ENCODE measurements at regions not wholly inside any gene's neighbourhood (a gene's known extent, or its start where the extent isn't known, plus 50 kb on each side); places are given as distances from the start of the nearest gene placed in this dataset.

DNA sequence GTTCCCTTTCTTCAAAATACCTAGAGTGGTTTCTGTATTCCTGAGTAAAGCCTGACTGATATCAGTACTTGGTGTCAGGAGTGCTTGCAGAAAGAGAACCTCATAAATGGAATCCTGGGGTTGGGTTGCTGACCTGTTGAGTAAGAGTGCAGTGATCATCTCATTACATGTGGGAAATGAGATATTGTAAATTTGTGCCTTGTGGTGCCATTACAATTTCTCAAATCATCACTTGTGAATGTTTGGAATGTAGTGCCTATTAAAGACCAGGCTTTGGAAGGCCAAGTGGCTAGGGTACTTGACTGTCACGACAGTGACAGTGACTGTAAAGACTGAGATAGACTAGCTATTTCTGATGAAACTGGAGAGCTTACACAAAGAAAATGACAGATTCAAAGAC, 176.7 kb upstream of the CTTNBP2NL start:
- Mint-ChIP-seq H3K9me3 (no peaks in the 10 kb centered on the region), H3K27ac (no peak overlapping the region), H3K4me3 (no peak overlapping the region), H3K36me3 (no peaks in the 10 kb centered on the region), H3K4me1 (no peaks in the 10 kb centered on the region), H3K27me3 (no peaks in the 10 kb centered on the region)
- CTCF ChIA-PET = no interaction called here
- no peak for DNase-seq

DNA sequence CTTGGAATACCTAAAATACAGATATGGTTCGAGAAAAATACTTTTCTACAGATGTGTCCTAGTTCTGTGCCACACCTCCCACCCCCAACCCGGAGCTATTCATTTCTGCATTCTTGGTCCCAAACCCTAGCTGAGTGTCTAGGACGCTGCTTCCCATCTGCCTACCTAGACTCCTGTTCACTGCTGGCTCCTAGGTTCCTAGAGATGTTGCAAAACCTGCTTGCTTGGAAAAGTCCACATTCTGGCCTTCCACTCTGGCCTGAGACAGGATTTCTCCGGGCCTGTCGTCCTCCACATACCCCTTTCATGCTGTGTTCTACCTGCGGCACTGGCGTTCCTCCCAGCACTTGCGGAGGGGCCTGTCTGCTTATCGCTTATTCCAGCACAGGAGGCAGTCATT, 165.8 kb upstream of the CTTNBP2NL start:
- H3K9me3 Mint-ChIP-seq = peaks cover 4% of the 10 kb centered on the region
- H3K27ac Mint-ChIP-seq = no peak overlapping the region
- peaks cover 8% of the 10 kb centered on the region for H3K27me3 Mint-ChIP-seq
- DNase-seq = no peak
- H3K4me1 Mint-ChIP-seq = no peaks in the 10 kb centered on the region
- H3K36me3 Mint-ChIP-seq = no peaks in the 10 kb centered on the region
- H3K4me3 Mint-ChIP-seq = no peak overlapping the region
- CTCF ChIA-PET = no interaction called here

DNA sequence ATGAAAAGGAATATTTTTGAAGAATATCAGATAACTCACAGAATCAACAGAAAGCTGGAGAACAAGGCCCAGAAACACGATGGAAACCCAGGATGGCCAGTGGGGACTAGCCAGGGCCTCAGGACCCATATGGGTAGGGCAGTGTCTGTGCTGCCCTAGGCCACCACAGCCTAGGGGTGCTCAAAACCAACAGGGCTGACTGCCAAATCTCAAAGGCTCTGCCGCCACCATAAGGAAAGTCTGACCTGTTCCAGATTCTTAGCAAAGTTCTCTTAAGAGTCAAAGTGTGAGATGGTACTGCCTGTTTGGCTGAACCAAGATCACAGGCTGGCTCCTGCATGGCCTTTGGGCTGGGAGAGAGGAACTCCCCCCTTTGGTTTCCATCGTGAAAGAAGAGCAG, 164.7 kb upstream of the CTTNBP2NL start:
- no peak for DNase-seq
- no peak overlapping the region for H3K4me3 Mint-ChIP-seq
- peaks cover 8% of the 10 kb centered on the region for H3K27me3 Mint-ChIP-seq
- H3K36me3 Mint-ChIP-seq = no peaks in the 10 kb centered on the region
- no peaks in the 10 kb centered on the region for H3K4me1 Mint-ChIP-seq
- CTCF ChIA-PET = no interaction called here
- H3K9me3 Mint-ChIP-seq = peaks cover 4% of the 10 kb centered on the region
- no peak overlapping the region for H3K27ac Mint-ChIP-seq

DNA sequence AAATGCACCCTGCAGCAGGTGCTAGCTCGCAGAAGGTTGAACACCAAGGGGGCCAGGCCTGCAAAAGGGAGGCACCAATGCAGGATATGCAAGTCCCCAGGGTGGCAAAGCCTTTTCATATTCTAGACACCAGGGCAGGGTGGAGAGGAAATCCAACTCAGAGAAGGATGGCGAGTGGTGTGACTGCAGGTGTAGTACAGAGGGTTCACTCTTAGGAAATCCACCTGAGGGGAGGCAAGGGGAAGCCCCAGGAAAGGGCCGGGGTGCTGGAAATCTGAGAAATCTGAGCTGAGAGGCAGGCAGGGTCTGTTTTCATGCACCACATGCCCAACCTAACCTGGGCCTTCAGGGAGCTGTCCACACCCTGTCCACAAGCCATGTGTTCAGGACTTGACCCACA, 163.2 kb upstream of the CTTNBP2NL start:
- H3K27ac Mint-ChIP-seq = no peak overlapping the region
- CTCF ChIA-PET = no interaction called here
- H3K9me3 Mint-ChIP-seq = peaks cover 4% of the 10 kb centered on the region

DNA sequence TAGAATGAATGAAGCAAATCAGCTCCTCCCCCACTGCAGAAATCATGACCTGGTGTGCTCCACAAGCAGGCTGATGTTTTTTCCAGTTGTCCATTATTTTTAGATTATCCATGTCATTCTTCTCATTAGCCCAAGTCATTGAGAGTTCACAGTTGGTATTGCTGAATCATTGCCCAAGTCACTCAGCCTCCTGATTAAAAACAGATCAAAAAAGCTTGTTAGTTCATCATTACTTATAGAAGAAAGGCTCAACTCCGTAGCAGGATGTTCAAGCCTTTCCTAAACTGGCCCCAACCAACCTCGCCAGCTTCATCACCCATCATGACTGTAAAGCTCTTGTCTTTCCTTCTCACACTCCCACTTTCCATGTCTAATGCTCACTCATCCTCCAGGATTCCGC, 161.3 kb upstream of the CTTNBP2NL start:
- Mint-ChIP-seq H3K4me3 (no peak overlapping the region), H3K9me3 (no peaks in the 10 kb centered on the region), H3K36me3 (no peaks in the 10 kb centered on the region), H3K27me3 (peaks cover 14% of the 10 kb centered on the region), H3K4me1 (no peaks in the 10 kb centered on the region), H3K27ac (no peak overlapping the region)
- CTCF ChIA-PET = interaction anchor here (1.2 kb wide), 1 partner anchor 13 kb away, joined by 3 read pairs; no protein-coding TSS in a partner anchor
- DNase-seq = no peak

More for the DNA sequence above, 163.2 kb upstream of the CTTNBP2NL start:
- H3K27me3 Mint-ChIP-seq = peaks cover 8% of the 10 kb centered on the region
- no peak for DNase-seq
- H3K4me3 Mint-ChIP-seq = no peak overlapping the region
- no peaks in the 10 kb centered on the region for H3K36me3 Mint-ChIP-seq
- H3K4me1 Mint-ChIP-seq = no peaks in the 10 kb centered on the region

DNA sequence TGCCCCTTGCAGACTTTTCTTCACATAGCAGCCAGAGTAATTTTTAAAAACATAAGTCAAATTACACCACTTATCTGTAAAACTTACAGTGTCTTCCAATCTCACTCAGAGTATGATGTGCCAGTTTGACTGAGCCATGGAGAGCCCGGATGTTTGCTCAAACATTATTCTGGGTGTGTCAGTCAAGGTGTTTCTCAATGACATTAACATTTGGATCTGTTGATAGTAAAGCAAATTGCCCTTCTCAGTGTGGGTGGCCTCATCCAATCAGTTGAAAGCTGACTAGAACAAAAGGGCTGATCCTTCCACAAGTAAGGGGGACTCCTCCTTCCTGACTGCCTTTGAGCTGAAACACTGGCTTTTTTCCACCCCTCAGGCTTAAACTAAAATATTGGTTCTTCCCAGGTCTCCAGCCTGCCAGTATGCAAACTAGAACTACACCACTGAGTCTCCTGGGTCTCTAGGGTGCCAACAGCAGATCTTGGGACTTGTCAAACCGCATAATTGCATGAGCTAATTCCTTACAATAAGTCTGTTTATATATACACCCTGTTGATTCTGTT, 157.9 kb upstream of the CTTNBP2NL start:
- Mint-ChIP-seq H3K27ac (no peak overlapping the region), H3K4me1 (no peaks in the 10 kb centered on the region), H3K36me3 (no peaks in the 10 kb centered on the region), H3K27me3 (peaks cover 9% of the 10 kb centered on the region), H3K9me3 (no peaks in the 10 kb centered on the region), H3K4me3 (no peak overlapping the region)
- DNase-seq = no peak
- CTCF ChIA-PET = no interaction called here

DNA sequence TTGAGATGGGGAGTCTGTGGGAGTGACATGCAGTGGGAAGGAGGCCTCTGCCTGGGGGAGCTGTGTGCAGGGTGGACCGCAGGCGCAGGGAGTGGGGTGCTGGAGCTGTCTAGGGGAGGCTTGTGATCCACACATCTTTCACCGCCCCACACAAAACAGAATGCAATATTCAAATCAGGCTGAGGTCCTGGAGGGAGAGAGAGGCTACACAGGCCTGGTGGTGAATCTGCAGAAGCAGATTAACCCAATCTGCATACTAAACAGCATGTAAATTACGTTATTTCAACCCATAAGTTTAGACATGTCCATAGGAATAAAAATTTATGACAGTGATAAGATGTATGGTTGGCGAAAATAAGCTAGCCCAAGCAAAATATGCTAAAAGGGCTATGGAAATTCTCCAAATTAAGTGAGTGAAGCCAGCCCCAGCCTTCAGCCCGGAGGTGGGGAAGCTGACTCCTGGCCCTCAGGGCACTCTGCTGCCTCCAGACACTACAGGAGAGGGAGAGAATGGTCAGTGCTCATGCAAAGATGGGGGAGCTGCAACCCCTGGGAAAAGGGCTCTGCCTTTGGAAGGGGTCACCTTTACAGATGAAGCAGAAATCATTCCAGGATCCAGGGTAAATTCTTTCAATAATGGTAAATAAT, 156.2 kb upstream of the CTTNBP2NL start:
- DNase-seq = no peak
- Mint-ChIP-seq H3K27ac (no peak overlapping the region), H3K36me3 (no peaks in the 10 kb centered on the region), H3K27me3 (peaks cover 11% of the 10 kb centered on the region), H3K4me1 (no peaks in the 10 kb centered on the region), H3K9me3 (no peaks in the 10 kb centered on the region), H3K4me3 (no peak overlapping the region)
- CTCF ChIA-PET = no interaction called here

DNA sequence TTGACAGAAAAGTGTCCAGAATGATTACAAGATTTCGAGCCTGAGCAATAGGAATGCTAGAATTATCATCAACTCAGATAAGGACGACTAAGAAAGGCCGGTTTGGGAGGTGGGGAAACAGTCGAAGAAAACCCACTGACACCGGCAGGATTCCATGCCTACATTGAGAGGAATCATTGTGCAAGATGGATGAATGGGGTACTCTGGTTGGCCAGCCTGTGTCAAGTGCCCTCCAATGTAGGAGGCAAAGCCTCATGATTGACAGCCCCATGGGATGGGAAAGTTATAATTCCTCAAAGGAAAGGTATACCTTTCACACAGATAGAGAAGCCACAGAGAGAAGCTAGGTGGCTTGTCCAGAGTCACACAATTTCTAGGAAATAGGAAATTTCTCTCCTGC, 153.5 kb upstream of the CTTNBP2NL start:
- H3K4me3 Mint-ChIP-seq = no peak overlapping the region
- no peaks in the 10 kb centered on the region for H3K36me3 Mint-ChIP-seq
- no peaks in the 10 kb centered on the region for H3K4me1 Mint-ChIP-seq
- peaks cover 21% of the 10 kb centered on the region for H3K27me3 Mint-ChIP-seq
- CTCF ChIA-PET = no interaction called here
- no peak overlapping the region for H3K27ac Mint-ChIP-seq
- DNase-seq = no peak
- no peaks in the 10 kb centered on the region for H3K9me3 Mint-ChIP-seq

DNA sequence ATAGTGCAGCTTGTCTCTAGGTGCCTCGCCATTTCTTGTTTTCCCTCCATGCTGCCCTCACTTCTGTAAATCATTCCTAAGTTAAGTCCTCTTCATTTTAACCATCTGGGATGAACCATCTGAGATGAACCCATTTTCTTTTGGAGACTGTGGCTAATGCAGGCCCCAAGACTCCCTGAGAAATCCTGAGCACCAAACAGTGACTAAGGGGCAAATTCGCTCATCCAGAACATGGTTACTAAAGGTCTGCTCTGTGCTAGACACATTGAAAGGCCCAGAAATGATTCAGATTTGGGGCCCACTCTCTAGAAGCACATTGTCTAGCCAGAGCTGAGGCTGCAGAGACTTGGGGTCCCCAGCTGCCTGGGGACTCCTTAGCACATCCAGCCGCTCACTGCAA, 151.9 kb upstream of the CTTNBP2NL start:
- CTCF ChIA-PET = no interaction called here
- Mint-ChIP-seq H3K27me3 (peaks cover 27% of the 10 kb centered on the region), H3K27ac (no peak overlapping the region)

DNA sequence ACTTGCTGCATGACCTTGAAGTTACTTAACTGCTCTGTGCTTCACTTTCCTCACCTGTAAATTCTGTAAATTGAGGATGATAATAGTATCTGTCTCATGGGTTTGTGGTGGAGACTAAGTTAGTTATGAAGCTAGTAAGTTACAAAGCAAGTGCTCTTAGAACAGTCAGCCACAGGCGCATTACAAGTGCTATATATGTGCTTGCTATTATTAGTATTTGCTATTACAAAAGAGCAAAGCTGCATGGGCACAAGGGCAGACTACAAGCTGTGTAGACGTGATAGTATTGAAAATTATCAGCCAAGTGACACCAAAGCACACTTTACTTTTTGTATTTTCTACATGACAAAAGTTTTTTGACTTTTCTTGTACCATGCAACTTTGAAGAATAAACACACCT, 150.9 kb upstream of the CTTNBP2NL start:
- peaks cover 24% of the 10 kb centered on the region for H3K27me3 Mint-ChIP-seq
- H3K36me3 Mint-ChIP-seq = no peaks in the 10 kb centered on the region
- H3K9me3 Mint-ChIP-seq = no peaks in the 10 kb centered on the region
- DNase-seq = no peak
- no peak overlapping the region for H3K27ac Mint-ChIP-seq
- H3K4me3 Mint-ChIP-seq = no peak overlapping the region
- CTCF ChIA-PET = no interaction called here
- H3K4me1 Mint-ChIP-seq = no peaks in the 10 kb centered on the region

More for the DNA sequence above, 151.9 kb upstream of the CTTNBP2NL start:
- DNase-seq = no peak
- no peaks in the 10 kb centered on the region for H3K9me3 Mint-ChIP-seq
- no peak overlapping the region for H3K4me3 Mint-ChIP-seq
- H3K4me1 Mint-ChIP-seq = no peaks in the 10 kb centered on the region
- H3K36me3 Mint-ChIP-seq = no peaks in the 10 kb centered on the region

DNA sequence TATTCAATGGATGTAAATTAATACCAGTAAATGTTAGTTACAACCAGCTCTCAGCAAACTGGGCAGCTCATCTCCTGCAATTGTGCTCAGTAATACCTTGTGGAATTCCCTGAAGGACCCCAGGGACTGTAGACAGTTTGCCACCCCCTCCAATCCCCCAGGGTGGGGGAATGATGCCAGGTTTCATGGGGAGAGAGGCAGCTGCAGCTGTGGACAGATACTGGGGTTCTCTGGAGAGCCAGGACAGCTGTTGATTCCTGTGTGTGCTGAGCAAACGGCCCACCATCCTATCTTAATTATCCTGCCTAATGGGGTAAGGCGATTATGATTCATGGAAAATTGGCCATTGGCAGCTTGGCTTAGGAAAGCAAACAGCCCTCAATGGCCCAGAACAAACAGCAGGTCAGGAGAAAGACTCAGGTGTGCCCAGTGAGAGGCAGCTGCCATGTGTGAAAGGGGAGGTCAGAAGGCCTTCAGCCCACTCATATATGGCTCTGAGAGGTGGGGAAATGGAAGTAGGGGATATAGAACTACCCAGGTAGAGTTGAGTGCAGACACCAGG, 148.9 kb upstream of the CTTNBP2NL start:
- no peaks in the 10 kb centered on the region for H3K9me3 Mint-ChIP-seq
- no peaks in the 10 kb centered on the region for H3K4me1 Mint-ChIP-seq
- peaks cover 24% of the 10 kb centered on the region for H3K27me3 Mint-ChIP-seq
- H3K36me3 Mint-ChIP-seq = no peaks in the 10 kb centered on the region
- no peak overlapping the region for H3K27ac Mint-ChIP-seq
- no peak for DNase-seq
- CTCF ChIA-PET = interaction anchor here (1.0 kb wide), 1 partner anchor 13 kb away, joined by 3 read pairs; no protein-coding TSS in a partner anchor
- H3K4me3 Mint-ChIP-seq = no peak overlapping the region

DNA sequence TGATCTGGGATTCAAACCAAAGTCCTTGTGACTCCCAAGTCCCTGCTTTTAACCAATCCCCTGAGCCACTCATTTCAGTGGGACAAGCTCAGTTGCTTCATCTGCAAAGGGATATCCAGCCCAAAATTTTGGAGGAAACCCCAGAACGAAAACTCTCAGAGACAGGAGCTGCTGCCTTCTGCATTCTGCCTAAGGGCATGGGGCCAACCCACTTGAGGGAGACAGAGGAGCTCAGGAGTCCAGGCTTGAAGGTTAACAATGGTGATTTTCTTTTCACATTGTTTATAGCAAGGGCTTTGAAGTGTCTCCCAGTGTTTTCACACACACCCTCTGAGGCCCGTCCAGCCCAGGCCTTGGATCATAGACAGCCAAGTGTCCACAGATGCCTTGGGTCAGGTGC, 148.1 kb upstream of the CTTNBP2NL start:
- Mint-ChIP-seq H3K4me3 (no peak overlapping the region), H3K9me3 (no peaks in the 10 kb centered on the region), H3K36me3 (no peaks in the 10 kb centered on the region), H3K27ac (no peak overlapping the region), H3K27me3 (peaks cover 24% of the 10 kb centered on the region), H3K4me1 (no peaks in the 10 kb centered on the region)
- DNase-seq = no peak
- CTCF ChIA-PET = interaction anchor here (1.0 kb wide), 1 partner anchor 14 kb away, joined by 3 read pairs; no protein-coding TSS in a partner anchor

DNA sequence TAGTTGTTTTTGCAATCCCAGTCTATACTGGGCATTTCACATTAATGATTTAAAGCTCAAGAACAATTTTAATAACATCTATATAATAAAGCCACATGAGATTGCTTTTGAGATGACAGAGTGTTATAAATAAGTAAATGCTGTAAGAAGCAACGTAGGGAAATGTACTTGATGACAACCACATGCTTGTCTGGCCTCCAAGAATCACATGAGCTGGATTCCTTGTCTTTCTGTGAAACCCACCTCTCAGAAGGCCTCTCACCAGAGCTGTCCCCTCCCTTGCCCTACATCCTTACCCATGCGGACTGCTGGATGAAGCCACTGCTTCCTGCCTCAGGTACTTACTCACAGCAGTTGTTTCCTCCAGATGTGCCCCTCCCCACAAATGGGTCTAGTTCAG, 145.1 kb upstream of the CTTNBP2NL start:
- H3K4me3 Mint-ChIP-seq = no peak overlapping the region
- peaks cover 29% of the 10 kb centered on the region for H3K27me3 Mint-ChIP-seq
- DNase-seq = no peak
- H3K9me3 Mint-ChIP-seq = no peaks in the 10 kb centered on the region
- H3K36me3 Mint-ChIP-seq = no peaks in the 10 kb centered on the region
- H3K4me1 Mint-ChIP-seq = no peaks in the 10 kb centered on the region
- no peak overlapping the region for H3K27ac Mint-ChIP-seq
- CTCF ChIA-PET = no interaction called here

DNA sequence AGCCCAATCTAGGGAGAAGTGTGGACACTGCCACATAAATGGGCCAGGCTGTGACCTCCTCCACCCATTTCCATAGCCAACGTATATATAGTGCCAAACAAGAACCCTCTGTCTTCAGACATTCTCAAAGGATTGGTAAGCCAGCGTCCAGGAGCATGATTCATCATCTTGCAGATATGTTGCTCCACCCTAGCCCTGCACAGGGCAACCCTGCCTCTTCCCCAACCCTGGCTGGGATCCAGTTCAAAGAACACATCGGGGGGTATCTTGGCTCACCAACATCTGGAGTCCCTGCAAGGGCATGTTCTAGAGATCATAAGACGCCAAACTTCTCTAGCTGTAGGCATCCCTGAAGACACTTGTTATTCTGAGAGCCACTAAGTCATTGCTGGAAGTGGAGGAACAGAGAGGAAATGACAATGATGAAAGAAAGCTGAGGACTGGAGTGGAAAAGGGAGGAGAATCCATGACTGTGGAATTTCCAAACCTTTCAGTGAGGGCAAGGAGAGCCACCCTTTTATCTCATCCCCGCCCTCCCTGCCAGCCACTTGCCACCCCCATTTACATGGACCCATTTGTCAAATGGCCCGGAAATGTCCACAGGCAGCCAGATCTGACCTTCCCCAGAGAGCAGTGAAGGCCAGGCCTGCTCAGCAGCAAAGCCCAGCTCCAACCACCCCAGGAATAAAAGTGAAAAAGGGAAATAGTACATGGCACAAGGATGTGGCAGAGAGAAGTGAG, 144.1 kb upstream of the CTTNBP2NL start:
- Mint-ChIP-seq H3K27me3 (peaks cover 26% of the 10 kb centered on the region), H3K27ac (no peak overlapping the region), H3K4me1 (no peaks in the 10 kb centered on the region), H3K36me3 (no peaks in the 10 kb centered on the region), H3K4me3 (no peak overlapping the region), H3K9me3 (no peaks in the 10 kb centered on the region)
- CTCF ChIA-PET = no interaction called here
- no peak for DNase-seq

DNA sequence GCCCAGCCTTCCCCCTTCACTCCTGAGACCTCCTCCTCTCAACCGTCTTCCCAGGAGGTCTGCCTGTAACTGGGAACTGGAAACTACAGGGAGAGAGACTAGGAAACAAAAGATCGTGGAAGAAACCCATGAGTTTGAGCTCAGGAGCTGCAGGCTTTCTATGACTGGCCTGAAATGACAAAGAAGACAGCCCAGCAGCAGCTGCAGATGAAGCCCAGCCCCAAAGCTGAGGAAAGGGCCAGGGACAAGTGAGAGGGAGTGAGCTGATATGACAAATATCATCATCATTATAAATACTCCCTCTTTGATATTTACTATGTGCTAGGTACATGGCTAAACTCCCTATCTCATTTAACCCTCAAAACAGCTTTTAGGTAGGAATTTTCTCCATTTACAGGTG, 142.6 kb upstream of the CTTNBP2NL start:
- no peaks in the 10 kb centered on the region for H3K9me3 Mint-ChIP-seq
- H3K27me3 Mint-ChIP-seq = peaks cover 26% of the 10 kb centered on the region
- no peaks in the 10 kb centered on the region for H3K4me1 Mint-ChIP-seq
- no peak for DNase-seq
- CTCF ChIA-PET = interaction anchor here (0.6 kb wide), 1 partner anchor 47 kb away, joined by 4 read pairs; no protein-coding TSS in a partner anchor
- H3K36me3 Mint-ChIP-seq = no peaks in the 10 kb centered on the region
- no peak overlapping the region for H3K4me3 Mint-ChIP-seq
- H3K27ac Mint-ChIP-seq = no peak overlapping the region
